NAMALWA (cell line): ENCODE measurements at regions not wholly inside any gene's neighbourhood (a gene's known extent, or its start where the extent isn't known, plus 50 kb on each side); places are given as distances from the start of the nearest gene placed in this dataset.

Experiments
- DNase-seq: peaks from one replicate; pipeline ENCODE4 v3.0.0-alpha.2; 2015; ENCODE audit warnings: low spot score

DNA sequence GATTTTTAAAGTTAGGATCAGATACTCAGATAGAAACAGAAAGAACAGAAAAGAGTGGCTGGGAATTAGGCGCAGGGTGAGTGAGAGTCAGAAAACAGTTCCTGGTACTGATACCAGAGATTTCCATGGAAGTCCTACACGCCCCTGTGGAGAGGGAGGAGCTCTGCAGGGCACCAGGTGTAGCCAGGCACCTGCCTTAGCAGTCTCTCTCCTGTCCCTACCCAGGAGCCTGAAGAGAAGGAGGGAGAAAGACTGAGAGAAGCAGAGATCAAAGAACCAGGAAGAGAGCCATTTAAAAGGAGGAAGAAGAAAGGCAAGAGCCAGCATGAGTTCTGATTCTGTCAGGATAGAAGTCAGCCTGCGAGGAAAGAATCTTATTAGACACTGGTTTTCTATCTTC is 65.0 kb downstream of the CBLN1 start:
- no peak for DNase-seq

DNA sequence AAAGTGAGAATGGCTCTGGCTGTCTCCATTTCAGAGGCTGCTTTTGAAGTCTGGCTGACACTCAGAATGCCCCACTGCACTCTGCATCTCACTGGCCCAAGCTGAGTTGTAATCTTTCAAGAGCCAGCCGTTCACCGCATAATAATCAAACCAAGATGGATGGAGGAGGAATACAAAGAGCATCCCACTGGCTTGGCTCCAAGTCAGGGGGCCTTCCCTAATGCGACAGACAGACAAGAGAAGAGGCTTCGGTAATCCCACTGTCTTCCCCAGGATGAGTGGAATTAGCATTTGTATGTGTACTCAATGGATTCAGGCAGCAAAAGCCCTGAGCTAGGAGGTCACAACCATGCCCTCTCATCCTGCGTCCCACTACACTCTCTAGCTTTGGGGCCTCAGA is 68.0 kb downstream of the CBLN1 start:
- DNase-seq: no peak

DNA sequence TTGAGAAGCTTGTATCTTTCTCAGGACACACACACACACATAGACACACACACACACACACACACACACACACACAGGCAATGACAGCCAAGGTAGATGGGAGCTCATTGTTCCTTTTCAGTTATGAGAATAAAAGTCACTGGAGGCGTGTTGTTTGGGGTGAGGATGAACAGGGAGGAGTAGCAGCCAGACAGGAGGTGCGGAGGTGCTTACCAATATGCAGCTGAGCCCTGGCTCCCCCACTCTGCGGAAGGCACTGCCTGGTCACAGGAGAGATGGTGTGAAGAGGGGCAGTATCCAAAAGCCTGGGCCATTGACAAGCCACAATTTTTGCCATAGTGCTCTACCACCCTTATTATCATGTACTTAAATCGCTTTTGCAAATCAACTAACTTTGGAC is 77.4 kb downstream of the CBLN1 start:
- no peak for DNase-seq

DNA sequence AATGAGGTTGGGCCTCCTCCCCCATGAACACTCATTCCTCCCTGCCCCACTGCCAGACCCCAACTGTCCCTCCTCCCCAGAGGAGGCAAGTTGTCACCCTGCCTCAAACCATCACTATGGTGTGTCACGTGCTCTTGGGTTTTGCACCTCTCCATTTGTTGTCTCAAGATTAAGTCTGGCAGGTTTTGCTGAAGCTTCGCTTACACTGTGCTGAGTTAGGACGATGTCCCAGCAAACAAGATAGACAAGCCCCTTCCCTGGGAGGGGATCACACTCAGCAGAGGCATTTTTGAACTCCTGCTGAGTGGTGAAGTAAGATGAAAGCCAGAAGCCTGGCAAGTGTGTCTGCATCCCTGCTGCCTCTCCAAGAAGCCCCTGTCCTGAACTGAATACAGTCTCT is 78.3 kb downstream of the CBLN1 start:
- no peak for DNase-seq

DNA sequence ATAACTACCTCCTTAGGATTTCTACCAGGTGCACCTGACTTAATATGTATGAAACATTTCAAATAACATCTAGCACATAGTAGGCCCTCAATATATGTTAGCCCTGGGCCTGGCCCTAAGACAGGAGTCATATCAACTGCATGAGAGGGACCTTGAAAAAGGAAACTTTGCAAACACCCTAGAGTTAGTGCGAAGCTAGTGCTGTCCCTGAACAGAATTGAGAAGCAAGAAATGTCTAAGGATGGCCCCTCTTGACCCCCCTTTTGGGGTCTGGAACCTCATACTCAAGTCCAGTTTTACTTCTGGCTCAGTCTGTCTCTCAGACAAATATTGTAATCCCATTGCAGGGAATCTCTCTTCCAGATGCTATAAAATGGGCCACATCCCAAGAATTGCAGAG is 80.5 kb downstream of the CBLN1 start:
- no peak for DNase-seq

DNA sequence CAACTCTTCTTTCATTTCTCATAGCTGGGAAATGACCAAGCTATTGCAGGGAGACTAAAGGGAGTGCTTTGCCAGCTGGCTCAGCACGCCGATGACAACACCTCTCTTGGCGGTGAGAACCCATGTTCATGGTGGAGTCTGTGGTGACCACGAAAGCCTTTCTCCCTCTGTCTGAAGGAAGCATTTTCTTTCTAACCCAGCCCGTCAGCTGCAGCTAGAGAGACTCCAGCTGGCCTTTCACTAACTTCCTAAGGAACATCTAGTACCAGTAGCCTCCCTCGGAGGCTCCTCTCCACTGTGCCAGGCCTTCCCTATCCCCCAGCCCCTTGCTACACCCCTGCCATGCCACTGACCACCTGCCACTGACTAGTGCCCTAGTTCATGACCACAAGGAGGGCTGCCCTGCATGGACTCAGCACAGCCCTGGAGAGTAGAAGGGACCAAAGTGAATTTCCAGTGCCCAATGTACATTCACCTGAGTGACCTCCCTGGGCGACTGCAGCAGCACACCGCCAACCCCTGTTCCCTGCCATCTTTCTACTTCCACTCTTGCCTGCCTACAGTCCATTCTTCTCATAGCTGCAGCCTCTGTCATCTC is 81.3 kb downstream of the CBLN1 start:
- no peak for DNase-seq

DNA sequence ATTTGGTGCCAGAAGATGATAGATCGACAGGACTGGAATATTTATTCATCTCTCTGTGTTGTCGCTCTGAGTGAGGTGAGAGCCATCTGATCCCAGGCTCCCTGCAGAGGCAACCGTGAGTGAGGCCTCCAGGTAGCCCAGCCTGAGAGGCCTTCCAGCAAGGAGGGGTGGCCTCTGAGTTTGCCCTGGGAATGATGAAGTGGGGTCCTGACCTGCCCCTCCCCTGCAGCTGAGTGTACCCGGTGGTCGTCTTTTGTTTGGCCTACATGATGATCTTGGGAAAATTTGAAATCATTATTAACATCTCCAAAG is 86.4 kb downstream of the CBLN1 start:
- no peak for DNase-seq

DNA sequence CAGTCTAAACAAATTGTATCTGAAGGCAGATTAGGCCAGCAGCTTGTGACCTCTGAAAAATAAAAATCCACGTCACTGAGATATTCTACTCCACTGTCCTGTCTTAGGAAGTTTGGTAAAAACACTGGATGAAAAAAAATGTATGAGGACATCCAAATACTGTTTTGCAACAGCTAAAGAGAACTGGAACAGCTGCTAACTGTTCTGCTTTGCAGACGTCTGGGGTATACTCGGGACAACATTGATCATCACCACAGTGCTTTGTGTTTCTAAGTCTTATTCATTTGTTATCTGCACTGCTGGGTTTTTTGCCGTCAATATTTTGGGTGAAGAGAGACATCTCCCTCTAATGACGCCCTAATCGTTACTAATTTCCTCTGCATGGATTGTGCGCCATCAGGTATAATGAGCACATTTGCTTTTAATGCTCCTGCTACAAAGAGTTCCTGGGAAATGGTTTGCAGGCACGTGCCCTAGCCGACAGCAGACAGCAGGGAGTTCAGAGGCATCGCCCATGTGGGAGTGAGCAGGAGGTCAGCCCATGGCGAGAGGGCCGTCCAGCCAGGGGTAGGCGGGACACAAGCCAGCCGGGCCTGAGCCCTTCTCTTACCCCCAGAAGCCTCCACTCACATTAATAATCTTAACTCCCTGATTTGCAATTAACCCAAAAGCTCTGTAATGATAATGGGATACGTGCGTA is 87.0 kb downstream of the CBLN1 start:
- DNase-seq: no peak

DNA sequence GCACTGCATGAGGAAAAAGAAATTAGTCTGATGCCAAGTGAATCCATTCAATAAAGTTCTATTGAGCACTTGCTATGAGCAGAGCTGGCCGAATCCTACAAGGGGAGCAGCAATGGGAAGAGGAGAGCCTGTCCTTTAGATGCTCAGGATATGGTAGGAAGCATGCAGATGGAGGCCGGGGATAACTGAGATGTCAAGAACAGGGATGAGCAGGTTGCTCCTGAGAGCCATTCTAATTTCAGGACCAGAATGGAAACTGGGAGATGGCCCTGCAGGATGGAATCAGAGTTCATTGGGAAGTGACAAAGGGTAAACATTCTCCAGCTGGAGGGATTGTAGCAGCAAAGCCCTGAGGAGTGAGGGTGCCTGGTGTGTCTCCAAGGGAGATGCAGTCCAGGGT is 88.0 kb downstream of the CBLN1 start:
- no peak for DNase-seq

DNA sequence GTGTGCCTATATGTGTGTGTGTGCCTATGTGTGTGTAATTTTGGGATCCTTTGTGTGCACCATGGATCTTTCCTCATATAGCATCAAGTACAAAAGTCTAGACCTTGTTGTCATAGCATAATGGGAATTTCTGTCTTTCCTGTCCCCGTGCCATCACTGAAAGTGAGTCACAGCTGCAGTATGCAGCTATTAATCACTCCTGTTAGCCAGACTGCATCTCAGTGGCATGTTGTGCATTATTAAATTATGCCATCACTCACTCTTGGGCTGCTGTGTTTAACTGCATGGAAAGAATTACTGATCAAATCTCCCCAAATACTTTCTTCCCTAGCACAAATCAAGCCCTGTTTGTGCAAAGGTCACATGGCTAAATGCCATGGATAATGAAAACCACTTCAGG is 92.4 kb downstream of the CBLN1 start:
- DNase-seq: no peak

DNA sequence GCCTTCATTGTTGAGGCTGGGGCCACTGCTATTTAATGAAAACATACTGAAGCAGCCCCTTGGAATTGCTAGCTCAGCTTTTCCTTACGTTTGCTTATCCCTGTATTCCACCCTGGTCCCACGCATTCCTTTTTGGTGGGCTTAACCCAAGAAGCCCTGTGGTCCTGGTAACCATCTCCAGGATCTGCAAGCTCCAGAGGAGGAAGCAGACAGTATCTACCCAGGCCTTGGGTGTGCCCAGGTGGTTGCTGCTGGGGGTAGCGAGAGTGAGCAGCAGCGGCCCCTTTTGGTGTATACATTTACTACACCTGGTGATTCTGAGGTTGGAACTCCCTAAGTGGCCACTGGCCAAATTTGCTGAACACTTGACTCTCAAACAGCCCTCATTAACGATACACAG is 97.7 kb downstream of the CBLN1 start:
- peak; percentile 51 for DNase-seq

DNA sequence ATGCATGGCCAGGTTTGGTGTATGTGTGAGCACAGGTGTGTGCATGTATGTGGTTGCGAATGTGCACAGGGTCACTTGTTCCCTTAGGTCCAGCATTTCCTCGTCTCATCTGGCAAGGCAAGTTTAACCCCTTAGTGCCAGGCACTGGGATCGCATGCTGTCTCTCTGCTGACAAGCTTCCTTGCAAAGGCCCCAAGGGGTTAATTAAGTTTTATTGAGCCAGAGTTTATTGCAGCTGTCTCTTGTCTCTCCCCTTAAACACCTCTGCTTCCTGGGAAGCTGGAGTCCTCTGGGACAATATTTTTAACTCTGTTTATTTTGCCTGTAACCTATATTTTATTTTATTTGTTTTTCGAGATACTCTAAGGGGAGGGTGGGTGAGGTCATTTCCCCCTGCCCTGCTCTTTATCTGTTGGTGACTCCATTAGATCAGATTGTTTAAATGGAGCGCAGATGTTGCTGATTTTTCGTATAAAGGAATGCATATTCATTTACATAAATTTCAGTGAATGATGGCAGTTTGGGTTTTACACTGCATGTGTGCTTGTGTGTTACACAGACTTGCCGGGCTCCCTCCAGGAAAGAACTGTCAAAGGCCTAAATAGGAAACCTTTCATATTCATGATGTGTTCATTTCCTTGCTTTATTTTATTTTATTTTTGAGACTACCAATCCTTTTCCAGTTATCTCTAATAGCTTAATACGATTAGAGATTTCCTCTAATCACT is 99.7 kb downstream of the CBLN1 start:
- no peak for DNase-seq

DNA sequence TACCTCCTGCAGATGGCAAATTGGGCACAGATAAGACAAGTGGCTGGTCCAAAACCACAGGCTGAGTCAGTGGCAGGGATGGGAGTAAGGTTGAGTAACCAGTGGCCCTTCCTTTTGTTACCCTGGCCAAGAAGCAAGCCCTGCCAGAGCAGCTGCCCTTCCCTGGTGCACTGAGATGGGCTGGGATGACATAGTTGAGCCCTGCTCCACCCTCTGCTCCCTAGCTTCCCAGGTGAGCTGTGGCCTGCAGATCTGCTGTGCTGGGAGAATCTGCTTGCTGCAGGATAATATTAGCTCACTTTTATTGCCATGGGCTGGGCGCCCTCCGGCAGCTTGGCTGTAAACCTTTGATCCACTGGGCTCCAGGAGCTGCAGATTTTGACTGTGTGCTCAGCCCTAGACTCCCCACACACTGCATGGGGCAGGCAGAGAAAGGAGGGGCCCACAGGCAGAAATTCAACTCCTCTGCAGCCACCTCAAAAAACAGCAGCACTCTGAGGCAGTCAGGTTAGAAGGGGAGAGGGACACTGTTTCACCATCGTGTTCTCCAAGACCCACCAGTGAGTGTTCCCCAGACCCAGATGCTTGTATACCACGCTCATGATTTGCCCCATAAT is 101.8 kb downstream of the CBLN1 start:
- no peak for DNase-seq

DNA sequence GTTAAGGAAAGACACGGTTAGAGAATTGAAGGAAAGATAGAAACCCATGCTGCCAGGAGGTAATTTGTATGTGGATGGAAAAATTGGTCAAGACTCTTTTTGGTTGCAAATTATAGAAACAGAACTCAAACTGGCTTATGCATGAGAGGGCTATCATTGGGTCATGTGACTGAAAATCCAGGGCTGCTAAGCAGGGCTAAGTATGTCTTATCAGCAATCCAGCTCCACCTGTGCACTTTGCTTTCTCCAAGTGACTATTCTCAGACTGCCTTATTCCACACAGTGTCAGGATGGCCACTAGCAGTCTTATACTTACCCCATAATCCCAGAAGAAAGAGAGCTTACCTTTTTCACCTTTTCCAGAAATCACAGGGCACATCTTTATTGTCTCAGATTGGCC is 113.5 kb downstream of the CBLN1 start:
- no peak for DNase-seq

DNA sequence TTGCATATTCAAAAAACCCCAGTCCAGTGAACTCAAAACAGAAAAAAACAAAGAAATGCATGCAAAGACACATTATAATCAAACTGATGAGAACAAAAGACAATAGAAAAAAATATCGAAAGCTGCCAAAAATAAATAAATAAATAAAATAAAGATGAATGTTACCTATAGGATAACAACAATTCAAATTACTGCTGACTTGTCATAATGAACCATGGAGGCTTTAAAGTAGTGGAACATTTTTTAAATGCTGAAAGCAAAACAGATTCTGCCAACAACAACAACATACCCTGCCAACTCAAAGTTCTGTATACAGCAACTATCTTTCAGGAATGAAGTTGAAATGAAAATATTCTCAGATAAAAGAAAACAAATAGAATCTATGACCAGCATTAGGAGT is 116.6 kb downstream of the CBLN1 start:
- no peak for DNase-seq

DNA sequence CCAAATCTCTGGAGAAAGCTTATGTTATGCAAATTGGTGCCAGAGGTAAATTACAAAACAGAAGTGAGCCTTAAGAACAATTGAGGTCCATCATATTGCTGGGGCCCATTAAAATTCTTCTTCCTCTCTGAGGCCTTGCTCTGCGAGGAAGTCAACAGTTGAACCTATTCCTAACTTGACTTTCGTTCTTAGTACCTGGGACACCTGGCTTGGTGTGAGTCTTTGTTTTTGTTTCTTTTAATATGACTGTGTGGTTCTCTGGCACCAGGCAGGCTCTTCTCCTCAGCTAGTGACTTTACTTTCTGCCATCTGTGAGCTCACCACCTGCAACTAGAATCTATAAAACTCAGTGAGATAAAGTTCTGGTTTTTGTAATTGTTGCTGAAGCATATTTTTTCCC is 120.4 kb downstream of the CBLN1 start:
- DNase-seq: no peak

DNA sequence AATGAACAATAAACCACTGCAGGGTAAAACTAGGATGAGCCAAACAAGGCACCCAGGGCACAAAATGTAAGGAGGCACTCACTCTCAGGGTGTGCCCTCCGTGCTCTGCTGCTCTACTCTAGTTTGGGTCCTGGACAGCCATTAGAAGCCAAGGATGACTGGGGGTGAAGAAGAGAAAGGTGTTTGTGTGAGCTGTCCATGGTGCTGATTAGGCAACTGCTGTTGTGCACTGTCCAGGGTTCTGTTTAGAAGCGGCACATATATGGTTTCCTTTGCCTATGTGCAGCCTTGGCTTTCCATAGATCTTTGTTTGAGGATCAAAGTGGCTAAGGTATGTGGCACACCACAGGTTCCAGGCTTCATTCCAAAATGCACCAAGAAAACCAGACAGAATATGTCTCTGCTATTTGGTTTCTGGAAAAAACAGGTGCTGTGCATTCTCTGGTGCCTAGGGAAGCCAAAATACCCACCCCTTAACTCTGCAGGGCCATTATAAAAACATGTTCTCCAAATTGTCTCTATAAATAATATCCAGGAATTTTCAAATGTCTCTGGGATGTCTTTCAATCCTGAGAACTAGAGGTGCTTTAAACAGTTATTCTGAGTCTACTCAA is 123.5 kb downstream of the CBLN1 start:
- DNase-seq: peak; percentile 41

DNA sequence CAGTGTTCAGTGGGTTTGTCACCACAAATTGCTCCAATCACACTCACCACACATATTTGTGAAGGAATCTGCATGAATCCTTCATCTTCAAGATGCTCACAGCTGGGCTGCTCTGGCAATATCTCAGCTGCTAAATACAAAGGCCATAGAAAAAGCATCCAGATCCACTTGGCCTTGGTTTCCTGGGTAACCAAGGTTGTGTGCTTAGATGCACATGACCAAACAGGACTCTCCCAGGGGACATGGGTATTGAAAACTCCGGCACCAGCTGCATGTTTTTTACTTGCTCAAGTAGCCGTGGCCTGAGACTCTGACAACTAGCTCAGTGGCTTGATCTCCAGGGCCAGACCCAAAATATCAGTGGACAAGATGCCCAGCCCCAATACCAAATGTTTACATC is 131.3 kb downstream of the CBLN1 start:
- peak; percentile 55 for DNase-seq

DNA sequence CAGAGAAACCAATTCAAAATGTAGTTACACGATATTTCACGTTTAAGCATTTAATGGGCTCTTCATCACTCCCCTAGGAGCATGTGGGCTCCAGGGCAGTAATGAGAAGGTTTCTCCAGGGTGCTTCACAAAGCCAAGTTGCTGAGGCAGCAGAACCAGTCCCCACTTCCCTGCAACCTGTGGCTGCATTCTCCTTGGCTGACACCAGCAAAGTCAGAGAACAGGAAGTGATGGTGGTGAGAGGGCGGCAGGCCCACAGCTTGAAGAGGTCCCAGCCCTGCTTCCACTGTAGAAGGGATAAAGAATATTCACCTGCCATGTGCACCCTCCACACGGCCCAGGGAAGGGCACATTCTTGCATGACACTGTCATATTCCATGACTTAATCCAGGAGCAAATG is 133.2 kb downstream of the CBLN1 start:
- DNase-seq: no peak

DNA sequence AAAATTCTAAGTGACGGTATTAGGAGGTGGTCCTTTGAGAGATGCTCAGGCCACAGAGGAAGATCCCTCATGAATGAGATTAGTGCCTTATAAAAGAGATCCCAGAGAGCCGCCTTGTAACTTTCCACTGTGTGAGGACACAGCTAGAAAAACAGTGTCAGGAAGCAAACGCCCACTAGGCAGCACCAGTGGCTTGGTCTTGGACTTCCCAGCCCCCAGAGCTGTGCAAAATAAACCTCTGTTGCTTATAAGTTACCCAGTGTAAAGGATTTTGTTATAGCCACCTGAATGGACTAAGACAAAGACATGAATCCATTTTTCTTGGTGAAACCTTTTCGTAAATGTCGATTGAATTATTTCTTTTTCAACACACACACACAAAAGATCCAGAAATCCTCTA is 141.0 kb downstream of the CBLN1 start:
- no peak for DNase-seq

DNA sequence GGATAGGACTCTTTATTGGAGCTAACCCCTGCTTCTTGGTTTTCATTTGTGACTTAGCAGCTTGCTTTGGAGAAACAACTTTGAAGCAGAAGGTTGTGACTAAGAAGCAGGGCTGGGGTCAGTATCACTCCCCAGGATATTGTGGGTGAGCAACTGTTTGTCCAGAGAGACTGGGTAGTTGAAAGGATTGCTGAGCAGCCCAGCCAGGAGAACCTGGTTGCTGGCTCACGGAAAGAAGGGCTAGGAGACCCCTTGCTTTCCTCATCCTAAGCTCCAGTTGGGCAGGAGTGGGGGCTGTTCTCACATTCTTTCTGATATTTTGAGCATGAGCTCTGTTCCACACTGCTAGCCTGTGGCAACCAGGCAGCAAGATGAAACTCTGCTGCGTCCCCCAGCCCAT is 151.2 kb downstream of the CBLN1 start:
- DNase-seq: no peak

DNA sequence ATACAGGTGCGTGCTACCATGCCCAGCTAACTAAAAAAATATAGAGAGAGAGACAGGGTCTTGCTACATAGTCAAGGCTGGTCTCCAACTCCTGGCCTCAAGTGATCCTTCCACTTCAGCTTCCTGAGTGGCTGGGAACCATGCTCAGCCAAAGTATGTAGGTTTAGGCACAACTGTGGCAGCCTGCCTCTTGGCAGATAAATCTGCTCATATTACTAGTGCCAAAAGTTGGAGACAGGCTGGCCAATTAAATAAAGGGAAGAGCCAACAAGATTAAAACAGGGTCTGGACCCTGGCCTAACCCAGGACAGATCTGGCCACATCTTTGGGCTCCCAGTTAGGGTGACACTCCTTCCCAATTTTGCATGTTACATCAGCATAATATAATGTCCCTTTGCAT is 151.7 kb downstream of the CBLN1 start:
- DNase-seq: no peak

DNA sequence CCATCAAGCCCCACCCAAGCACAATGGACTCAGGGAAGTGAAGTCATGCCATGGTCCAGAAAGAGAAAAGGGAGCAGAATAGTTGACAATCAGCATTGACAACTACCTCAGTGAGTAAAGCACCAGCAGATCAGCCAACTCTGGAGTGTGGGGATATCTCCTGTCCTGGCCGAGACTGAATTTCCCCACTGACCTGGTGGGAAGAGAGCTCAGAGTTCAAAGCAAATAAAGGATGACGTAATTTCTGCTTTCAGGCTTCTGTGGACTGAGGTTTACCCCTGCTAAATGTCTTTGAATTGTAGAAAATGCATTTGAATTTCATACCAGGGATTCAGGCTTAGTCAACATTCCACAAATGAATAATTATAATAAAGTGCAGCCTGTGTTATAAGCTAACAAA is 152.9 kb downstream of the CBLN1 start:
- no peak for DNase-seq
